ENCODE measurements at regions not wholly inside any gene's neighbourhood (a gene's known extent, or its start where the extent isn't known, plus 50 kb on each side); places are given as distances from the start of the nearest gene placed in this dataset.

DNA sequence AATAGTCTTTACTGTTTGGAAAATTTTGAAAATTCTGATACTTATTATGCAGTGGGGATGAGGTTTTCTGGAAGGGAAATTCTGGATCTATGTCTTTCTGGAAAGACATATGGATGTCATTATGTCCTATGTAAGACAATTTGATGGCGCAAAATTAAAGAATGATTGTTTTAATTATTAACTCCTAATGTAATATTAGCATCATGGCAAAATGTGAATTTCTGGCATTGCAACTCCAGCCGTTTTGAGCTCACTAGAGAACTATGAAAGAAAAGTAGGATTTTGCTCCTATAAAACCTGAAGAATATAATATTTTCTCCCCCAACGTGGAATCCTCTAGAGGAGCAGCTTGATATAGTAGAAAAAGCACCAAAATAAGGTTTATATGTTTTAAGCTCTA is 243.2 kb downstream of the RFPL4B start:
- H3K27ac ChIP-seq (ENCODE audit: low read depth in 1 of 2, low read length in 2 of 2) = no peak overlapping the region
- no peak overlapping the region for H3K9ac ChIP-seq (ENCODE audit: low read depth in 1 of 2, low read length in 2 of 2)
- H3K4me3 ChIP-seq (ENCODE audit: low read depth in 1 of 3, low read length in 3 of 3) = no peak overlapping the region
- no peaks in the 10 kb centered on the region for H3K4me1 ChIP-seq (ENCODE audit: control insufficient read depth in 4 of 4, insufficient read depth in 4 of 4, low read length in 3 of 4)
- DNase-seq (ENCODE audit: low spot score) = no peak
- H3K36me3 ChIP-seq (ENCODE audit: control insufficient read depth in 4 of 4, insufficient read depth in 3 of 4, low read depth in 1 of 4, low read length in 3 of 4) = peaks cover 0 to 1% (median 0%) of the 10 kb centered on the region in 4 donors
- H3K27me3 ChIP-seq (ENCODE audit: control insufficient read depth in 4 of 4, insufficient read depth in 4 of 4, low read length in 3 of 4) = no peaks in the 10 kb centered on the region
- 57% methylated on average over 3 of the region's 3 CpGs for WGBS
- no peak for TF ChIP-seq EGR1 (IDR thresholded peaks at IDR 0.05; ENCODE audit: low read depth in 2 of 2)
- no peak for TF ChIP-seq NR2F2 (IDR thresholded peaks at IDR 0.05)
- no peak for TF ChIP-seq HNF4A (conservative IDR thresholded peaks at IDR 0.05)
- TF ChIP-seq RAD21 (IDR thresholded peaks at IDR 0.05) = no peak
- no peak for TF ChIP-seq FOXA2 (IDR thresholded peaks at IDR 0.05)
- no peak for TF ChIP-seq HNF4G (IDR thresholded peaks at IDR 0.05)
- TF ChIP-seq RXRA (IDR thresholded peaks at IDR 0.05) = no peak
- TF ChIP-seq TAF1 (conservative IDR thresholded peaks at IDR 0.05) = no peak
- no peak for TF ChIP-seq JUND (IDR thresholded peaks at IDR 0.05)
- TF ChIP-seq GABPA (IDR thresholded peaks at IDR 0.05 in 1 of 2, conservative IDR thresholded peaks at IDR 0.05 in 1 of 2) = no peak
- no peak for TF ChIP-seq FOXA1 (IDR thresholded peaks at IDR 0.05)
- no peak for TF ChIP-seq SP1 (IDR thresholded peaks at IDR 0.05)
- TF ChIP-seq, protein P1, sequence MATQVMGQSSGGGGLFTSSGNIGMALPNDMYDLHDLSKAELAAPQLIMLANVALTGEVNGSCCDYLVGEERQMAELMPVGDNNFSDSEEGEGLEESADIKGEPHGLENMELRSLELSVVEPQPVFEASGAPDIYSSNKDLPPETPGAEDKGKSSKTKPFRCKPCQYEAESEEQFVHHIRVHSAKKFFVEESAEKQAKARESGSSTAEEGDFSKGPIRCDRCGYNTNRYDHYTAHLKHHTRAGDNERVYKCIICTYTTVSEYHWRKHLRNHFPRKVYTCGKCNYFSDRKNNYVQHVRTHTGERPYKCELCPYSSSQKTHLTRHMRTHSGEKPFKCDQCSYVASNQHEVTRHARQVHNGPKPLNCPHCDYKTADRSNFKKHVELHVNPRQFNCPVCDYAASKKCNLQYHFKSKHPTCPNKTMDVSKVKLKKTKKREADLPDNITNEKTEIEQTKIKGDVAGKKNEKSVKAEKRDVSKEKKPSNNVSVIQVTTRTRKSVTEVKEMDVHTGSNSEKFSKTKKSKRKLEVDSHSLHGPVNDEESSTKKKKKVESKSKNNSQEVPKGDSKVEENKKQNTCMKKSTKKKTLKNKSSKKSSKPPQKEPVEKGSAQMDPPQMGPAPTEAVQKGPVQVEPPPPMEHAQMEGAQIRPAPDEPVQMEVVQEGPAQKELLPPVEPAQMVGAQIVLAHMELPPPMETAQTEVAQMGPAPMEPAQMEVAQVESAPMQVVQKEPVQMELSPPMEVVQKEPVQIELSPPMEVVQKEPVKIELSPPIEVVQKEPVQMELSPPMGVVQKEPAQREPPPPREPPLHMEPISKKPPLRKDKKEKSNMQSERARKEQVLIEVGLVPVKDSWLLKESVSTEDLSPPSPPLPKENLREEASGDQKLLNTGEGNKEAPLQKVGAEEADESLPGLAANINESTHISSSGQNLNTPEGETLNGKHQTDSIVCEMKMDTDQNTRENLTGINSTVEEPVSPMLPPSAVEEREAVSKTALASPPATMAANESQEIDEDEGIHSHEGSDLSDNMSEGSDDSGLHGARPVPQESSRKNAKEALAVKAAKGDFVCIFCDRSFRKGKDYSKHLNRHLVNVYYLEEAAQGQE (IDR thresholded peaks at IDR 0.05) = no peak
- TF ChIP-seq ATF3 (IDR thresholded peaks at IDR 0.05) = no peak
- TF ChIP-seq CTCF (IDR thresholded peaks at IDR 0.05; ENCODE audit: low read depth, low read length, missing input control) = no peak
- H3K9me3 ChIP-seq (ENCODE audit: control insufficient read depth in 4 of 4, low read length in 3 of 4) = peaks cover 0 to 8% (median 2%) of the 10 kb centered on the region in 4 donors

GRCh38 chr6:112591329-112591728 is 244.2 kb downstream of the RFPL4B start:
- Histone ChIP-seq H3K27ac (ENCODE audit: low read depth in 1 of 2, low read length in 2 of 2) (no peak overlapping the region), H3K27me3 (ENCODE audit: control insufficient read depth in 4 of 4, insufficient read depth in 4 of 4, low read length in 3 of 4) (no peaks in the 10 kb centered on the region), H3K4me3 (ENCODE audit: low read depth in 1 of 3, low read length in 3 of 3) (no peak overlapping the region), H3K9me3 (ENCODE audit: control insufficient read depth in 4 of 4, low read length in 3 of 4) (peaks cover 0 to 8% (median 2%) of the 10 kb centered on the region in 4 donors), H3K36me3 (ENCODE audit: control insufficient read depth in 4 of 4, insufficient read depth in 3 of 4, low read depth in 1 of 4, low read length in 3 of 4) (peaks cover 0 to 1% (median 0%) of the 10 kb centered on the region in 4 donors), H3K9ac (ENCODE audit: low read depth in 1 of 2, low read length in 2 of 2) (no peak overlapping the region), H3K4me1 (ENCODE audit: control insufficient read depth in 4 of 4, insufficient read depth in 4 of 4, low read length in 3 of 4) (no peaks in the 10 kb centered on the region)
- DNase-seq (ENCODE audit: low spot score) = no peak
- TF ChIP-seq, protein P2, sequence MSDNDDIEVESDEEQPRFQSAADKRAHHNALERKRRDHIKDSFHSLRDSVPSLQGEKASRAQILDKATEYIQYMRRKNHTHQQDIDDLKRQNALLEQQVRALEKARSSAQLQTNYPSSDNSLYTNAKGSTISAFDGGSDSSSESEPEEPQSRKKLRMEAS (IDR thresholded peaks at IDR 0.05) = no peak
- no peak for TF ChIP-seq RAD21 (IDR thresholded peaks at IDR 0.05)
- TF ChIP-seq FOXA2 (IDR thresholded peaks at IDR 0.05) = no peak
- TF ChIP-seq JUND (IDR thresholded peaks at IDR 0.05) = no peak
- TF ChIP-seq YY1 (IDR thresholded peaks at IDR 0.05) = no peak
- TF ChIP-seq, protein P1 (IDR thresholded peaks at IDR 0.05) = no peak
- no peak for TF ChIP-seq NR2F2 (IDR thresholded peaks at IDR 0.05)
- TF ChIP-seq HNF4G (IDR thresholded peaks at IDR 0.05) = no peak
- TF ChIP-seq, protein P3, sequence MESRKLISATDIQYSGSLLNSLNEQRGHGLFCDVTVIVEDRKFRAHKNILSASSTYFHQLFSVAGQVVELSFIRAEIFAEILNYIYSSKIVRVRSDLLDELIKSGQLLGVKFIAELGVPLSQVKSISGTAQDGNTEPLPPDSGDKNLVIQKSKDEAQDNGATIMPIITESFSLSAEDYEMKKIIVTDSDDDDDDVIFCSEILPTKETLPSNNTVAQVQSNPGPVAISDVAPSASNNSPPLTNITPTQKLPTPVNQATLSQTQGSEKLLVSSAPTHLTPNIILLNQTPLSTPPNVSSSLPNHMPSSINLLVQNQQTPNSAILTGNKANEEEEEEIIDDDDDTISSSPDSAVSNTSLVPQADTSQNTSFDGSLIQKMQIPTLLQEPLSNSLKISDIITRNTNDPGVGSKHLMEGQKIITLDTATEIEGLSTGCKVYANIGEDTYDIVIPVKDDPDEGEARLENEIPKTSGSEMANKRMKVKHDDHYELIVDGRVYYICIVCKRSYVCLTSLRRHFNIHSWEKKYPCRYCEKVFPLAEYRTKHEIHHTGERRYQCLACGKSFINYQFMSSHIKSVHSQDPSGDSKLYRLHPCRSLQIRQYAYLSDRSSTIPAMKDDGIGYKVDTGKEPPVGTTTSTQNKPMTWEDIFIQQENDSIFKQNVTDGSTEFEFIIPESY (IDR thresholded peaks at IDR 0.05) = no peak
- no peak for TF ChIP-seq ATF3 (IDR thresholded peaks at IDR 0.05)
- TF ChIP-seq RXRA (IDR thresholded peaks at IDR 0.05) = no peak
- no peak for TF ChIP-seq HNF4A (conservative IDR thresholded peaks at IDR 0.05)
- TF ChIP-seq EGR1 (IDR thresholded peaks at IDR 0.05; ENCODE audit: low read depth in 2 of 2) = no peak
- no peak for TF ChIP-seq CTCF (IDR thresholded peaks at IDR 0.05; ENCODE audit: low read depth, low read length, missing input control)
